GM19099 (cell line): ENCODE measurements at regions not wholly inside any gene's neighbourhood (a gene's known extent, or its start where the extent isn't known, plus 50 kb on each side); places are given as distances from the start of the nearest gene placed in this dataset.

ENCODE experiments used
- POLR2A ChIP-seq: IDR thresholded peaks from 3 replicates; pipeline ENCODE4 v1.6.1; 2011; ENCODE audit warnings: low read depth; ENCODE audit not compliant: insufficient read length; ENCODE audit errors: extremely low read depth

DNA sequence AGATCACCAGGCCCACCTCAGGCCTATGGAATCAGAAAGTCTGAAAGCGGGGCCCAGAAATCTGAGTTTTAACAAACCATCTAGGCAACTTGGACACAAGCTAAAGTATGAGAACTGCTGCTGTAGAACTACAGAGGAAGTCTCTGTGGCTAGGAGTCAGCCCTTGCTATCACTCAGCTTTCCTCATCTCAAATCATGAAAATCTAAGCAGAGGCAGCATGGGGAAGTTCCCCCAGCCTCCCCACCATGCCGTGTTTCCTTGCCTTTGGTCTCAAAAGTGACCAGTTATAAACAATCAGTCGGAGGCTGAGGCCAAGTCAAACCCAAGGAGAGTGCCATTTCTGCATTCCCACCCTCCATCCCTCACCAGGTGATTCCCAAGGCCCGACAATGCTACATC, 404.7 kb downstream of the BCL11A start:
- no peak for TF ChIP-seq POLR2A

DNA sequence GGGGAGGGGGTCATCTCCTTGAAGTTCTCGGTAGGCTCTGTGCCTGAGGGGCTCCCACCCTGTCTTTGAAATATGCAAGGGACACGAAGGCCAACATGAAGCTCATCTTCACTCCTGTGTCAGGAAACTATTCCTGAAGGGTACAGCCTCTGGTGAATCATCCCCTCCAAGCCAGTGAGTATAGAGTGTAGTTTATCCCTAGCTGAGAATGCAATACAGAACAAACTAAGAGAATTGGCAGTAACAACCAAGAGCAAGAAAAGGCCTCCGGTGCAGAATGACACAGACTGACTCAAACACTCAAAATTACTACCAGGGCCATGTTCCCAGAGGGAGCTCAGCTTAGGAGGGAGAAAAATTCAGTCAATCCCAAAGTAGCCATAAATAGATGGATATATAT, 413.3 kb downstream of the BCL11A start:
- no peak for TF ChIP-seq POLR2A

DNA sequence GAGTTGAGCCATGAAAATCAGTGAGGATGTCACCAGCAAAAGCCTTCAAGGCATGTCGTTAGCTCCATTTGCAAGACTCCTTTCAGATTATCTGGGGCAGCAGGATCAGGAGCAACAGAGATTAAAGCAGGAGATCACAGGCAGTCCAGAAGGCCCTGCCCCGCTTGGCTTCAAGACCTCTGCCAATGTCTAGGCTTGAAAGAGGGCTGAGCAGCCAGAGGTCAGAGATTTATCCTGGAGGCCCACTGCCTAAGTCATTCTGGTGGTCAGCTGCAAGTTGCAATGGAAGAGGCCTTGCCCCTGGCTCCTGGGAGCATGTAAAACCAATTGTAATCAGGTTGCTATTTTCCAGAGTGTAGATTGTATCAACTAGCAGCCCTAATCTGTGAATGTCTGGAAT, 416.5 kb downstream of the BCL11A start:
- no peak for TF ChIP-seq POLR2A

DNA sequence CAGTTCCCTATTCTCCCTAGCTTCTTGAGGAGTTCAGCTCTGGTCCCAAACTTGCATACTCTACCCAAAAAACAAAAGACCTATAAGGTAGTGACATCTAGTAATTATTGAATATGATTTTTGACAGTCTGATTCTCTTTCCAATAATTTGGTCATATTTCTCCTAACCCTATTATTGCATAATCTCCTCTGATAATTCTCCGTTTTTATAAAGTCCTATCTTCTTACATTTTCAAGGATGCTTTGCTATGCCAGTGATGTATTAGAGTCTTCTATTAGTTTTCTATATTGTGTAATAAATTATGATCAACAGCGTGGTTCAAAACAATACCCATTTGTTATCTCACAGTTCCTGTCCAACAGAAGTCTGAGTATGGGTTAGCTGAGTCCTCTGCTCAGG, 426.3 kb downstream of the BCL11A start:
- TF ChIP-seq POLR2A = no peak

DNA sequence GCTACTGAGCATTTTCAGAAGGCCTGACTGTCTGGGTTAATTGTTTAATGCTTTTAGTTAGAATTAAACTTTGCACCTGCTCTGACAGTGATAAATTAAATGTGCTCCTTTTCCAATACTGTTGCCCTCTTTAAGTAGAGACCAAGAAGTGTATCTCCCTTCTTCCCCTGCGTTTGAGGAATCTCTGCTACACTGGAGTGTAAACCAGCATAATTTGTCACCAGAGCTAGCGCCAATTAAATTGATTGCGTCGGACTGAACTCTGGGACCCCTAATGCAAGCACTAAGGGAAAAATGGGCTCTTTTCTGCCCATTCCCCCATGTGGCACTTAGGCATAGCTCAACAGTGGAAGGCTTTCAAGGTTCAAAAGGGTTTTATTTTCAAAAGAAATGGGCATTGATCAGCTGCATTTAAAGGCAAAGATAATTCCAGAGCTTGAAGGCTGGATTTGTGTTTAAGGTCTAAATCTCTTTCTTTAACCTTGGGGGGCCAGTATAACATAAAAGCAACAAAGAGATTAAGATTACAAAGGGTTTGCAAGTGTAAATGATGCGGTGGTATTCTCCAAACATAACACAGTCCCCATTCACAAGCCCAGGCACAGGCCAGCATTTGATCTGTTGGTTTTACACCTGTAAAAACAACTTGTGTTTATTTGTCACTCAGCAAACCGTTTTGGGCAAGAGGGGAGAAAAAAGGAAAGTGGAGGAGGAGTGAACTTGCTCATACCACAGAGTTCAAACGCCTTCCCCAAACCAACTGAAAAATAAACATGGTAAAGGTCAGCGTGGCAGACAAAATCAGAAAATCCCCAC, 427.6 kb downstream of the BCL11A start:
- TF ChIP-seq POLR2A = no peak

DNA sequence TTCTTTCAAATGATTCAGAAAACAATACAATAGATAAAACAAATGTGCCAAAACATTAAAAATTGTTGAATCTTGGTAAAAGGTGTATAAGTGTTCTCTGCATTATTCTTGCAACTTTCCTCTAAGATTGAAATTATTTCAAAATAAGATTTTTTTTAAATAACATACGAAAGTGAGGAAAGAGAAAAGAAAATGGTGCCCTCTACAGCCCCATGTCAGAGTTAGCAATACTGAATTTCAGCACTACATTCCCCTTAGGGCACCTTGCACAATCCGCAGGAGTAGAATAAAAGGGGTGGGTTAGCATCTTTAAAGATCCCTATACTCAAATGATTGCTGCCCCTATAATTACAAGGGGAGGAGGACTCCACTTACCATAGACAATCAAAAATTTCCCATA, 433.7 kb downstream of the BCL11A start:
- TF ChIP-seq POLR2A = no peak

DNA sequence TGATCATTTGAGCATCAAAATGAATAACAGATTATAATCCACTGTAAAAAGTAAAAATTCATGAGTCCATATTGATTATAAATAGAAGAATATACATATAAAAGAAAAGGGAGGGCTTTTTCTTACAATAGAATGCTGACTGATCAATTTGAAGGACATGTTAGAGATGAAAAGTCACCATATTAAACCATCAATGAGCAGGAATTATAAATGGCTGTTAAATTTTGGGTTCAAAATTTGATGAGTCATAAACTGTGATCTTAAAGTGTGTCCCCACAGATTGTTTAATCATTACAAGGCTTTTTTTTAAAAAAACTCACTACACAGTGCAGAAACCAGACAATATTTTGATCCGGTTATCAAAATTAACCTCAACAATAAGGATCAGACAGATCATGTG, 434.5 kb downstream of the BCL11A start:
- no peak for TF ChIP-seq POLR2A

DNA sequence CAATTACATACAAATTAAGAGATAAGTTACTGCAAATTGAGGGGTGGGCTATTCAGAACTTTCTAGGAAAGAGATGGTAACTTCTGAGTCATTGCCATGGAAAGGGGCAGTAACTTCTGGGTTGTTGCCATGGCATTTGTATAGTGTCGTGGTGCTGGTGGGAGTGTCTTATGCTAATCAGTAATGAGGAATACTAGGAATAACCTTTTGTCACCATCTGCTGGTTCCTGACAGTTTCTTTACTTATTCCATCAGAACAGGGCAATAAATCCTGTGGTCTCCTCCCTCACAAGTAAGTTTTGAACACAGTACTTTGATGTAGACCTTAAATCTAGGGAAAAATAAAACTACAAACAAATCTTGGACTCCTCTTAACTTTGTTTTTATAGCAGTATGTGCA, 435.4 kb downstream of the BCL11A start:
- no peak for TF ChIP-seq POLR2A

DNA sequence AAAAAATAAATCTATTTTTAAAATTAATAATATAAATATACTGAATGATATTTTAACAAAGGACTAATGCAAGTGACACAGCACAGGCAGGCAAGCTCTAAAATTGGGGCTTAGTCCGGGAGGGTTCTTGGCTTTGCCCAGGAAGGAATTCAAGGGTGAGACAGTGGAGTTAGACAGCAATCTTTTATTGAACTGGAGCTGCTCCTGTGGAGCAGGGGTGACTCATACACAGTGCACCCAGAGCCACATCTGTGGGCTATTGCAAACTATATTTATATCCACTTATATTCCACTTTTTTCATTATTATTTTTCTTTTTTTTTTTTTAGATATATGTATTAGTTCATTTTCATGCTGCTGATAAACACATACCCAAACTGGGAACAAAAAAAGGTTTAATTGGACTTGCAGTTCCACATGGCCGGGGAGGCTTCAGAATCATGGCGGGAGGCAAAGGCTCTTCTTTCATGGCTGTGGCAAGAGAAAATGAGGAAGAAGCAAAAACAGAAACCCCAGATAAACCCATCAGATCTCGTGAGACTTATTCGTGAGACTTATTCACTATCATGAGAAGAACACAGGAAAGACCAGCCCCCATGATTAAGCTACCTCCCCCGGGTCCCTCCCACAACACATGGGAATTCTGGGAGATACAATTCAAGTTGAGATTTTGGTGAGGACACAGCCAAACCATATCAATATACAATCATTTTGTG, 437.1 kb downstream of the BCL11A start:
- no peak for TF ChIP-seq POLR2A

DNA sequence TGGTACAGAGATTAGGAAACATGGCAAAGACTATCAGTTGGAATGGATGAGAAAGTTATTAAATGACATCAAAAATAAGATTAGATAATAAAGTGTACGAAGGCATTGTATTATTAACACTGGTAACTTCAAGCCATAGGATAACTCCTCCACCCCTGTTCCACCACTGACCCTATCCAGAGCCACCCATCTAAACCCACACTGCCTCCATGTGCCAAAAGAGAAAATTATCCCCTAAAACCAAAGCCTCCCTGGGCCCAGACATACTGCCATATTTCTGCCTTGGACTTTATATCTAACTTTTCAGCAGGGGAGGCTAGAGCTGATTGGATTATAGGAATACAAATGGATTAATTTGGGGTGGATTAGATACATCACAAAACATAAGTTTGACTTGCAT, 443.7 kb downstream of the BCL11A start:
- TF ChIP-seq POLR2A = no peak

DNA sequence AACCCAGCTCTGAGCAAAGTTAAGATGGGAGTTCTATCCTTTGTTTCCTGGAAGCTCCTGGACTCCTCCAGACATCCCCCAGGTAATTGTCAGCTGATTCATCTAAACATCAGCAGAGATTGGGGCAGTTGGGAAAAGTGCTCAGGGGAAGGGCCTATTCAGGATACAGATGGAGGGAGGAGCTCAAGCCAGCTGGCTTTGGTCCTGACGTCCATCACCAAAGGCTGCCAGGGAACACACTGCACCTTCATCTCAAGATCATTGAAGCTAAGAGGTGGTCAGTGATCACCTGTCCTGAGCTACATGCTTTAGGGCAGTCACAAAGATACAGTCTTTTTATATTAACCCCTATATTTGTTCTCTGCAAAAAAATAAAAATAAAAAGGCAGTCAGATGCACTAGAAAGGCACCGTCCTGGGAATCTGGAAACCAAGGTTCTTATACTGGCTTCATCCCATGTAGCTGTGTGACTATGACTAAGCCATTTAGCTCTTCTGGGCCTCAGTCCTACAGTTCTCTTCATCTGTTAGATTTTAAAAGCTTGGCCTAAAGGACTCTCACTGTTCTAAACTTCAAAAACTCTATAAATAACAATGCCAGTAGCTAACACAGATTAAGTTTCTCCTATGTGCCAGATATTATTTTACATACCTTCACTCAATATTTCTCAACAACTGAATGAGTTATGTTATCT, 446.5 kb downstream of the BCL11A start:
- no peak for TF ChIP-seq POLR2A

DNA sequence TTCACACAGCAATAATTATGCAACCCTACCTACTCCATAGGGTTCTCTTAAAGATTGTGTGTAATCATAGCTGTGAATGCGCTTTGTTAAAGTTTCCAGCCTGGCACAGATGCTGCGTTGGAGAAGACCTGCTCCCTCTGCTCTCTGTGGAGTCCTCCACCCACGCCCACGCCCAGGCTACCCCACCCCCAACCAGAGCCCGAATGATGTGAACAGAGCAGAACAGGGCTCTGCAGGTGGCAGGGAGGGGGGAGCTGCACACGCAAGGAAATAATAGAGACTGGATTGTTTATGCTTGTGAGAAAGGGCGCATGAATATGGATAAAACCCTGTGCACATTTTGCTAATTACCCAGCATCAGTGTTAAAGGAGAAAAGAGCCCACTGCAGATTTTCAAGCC, 447.5 kb downstream of the BCL11A start:
- TF ChIP-seq POLR2A = no peak

DNA sequence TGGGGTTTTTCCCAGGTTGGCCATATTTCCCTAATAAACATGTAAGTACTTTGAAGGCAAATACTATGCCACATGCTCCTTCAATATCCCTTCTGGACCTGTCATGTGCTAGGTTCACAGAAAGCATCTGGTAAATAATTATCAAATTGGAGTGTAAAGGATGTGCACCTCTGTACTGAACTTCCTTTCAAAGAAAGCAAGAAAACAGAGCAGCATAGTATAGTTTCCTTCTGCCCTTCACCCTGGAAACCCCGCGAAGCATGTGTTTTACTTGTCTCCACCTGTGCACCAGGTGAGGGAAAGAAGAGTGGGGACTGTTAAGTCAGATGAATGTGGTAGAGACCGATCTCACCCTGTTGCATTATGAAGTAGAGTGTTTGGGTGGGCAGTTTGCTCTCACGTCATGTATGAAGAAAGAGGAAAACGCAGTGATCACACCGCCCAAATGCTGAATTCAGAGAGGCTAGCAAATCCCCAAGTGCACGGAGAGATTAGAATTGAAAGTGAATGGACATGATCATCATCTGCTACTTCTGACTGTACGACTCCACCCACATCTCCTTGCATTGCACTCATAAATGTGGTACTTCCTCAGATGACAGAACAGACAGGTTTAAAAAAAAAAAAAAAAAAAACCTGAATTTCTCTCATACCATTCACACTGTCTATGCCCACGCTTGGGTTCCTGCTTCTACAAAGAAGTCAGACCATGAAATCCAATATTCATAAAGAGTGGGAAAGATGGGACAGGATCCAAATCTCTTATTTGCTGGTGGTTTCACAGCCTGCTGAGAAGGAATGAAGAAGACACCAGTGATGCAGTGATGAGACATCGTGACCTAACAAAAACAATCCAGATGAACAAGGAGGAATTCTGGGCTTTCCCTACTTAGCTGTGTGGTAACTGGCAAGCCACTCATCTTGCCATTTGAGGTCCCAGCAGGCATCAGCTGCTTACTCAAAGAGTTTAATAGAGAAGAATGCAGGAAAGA, 448.6 kb downstream of the BCL11A start:
- TF ChIP-seq POLR2A = no peak

DNA sequence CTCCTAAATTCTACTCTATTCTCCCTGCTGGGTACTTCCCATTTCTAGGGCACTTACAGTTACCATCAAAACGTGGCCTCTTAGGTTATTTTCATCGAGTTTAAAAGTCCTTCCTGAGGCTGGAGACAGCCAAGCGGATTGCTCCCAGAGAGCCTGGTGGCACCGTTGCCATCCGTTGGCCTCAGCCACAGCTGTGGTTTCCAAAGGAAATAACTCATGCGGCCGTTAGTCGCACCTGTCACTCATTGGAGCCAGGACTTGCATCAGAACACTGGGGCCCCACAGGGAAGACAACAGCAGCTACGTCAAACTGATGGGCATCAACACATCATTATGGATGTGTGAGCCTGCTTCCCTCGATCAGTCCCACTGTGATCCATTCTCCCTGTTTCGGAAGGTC, 453.4 kb downstream of the BCL11A start:
- TF ChIP-seq POLR2A = no peak

DNA sequence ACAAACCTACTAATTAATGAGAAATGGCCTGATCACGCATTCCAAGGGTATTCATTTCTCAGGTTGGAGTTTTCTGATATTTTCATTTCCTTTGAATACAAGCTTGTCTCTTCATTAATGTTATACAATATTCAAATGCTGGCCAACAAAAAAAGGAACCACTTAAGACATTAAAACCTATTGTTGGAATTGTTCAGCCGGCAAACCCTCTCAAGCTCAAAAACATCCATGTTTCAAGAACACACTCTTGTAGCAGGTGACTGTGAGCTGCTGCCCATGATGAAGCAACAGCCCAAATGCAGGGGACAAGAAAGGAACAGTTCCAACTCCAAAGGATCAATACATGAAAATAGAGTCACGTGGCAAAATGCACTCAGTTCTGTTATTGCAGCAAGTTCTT, 454.5 kb downstream of the BCL11A start:
- TF ChIP-seq POLR2A = no peak
